GM20000 (cell line): ENCODE measurements at regions not wholly inside any gene's neighbourhood (a gene's known extent, or its start where the extent isn't known, plus 50 kb on each side); places are given as distances from the start of the nearest gene placed in this dataset.

ENCODE experiments used
- DNase-seq: peaks from one replicate; pipeline ENCODE4 v3.0.0; 2012; ENCODE audit warnings: low spot score
- CTCF ChIP-seq: IDR thresholded peaks from 2 replicates; pipeline ENCODE4 v1.5.1; 2012; ENCODE audit warnings: mild to moderate bottlenecking, control low read depth; ENCODE audit errors: extremely low read depth, missing control alignments

GRCh38 chr3:182212479-182213076 is 500.9 kb downstream of the SOX2 start:
- TF ChIP-seq CTCF = no peak
- DNase-seq = no peak

- no peak for DNase-seq
- no peak for TF ChIP-seq CTCF
These were observed 502.7 kb downstream of the SOX2 start for GRCh38 chr3:182214416-182214815.

- DNase-seq = no peak
- no peak for TF ChIP-seq CTCF
These were observed 504.2 kb downstream of the SOX2 start for GRCh38 chr3:182215881-182216280.

GRCh38 chr3:182216311-182216970 is 504.7 kb downstream of the SOX2 start:
- TF ChIP-seq CTCF = no peak
- no peak for DNase-seq

- TF ChIP-seq CTCF = no peak
- DNase-seq = no peak
These were observed 508.3 kb downstream of the SOX2 start for GRCh38 chr3:182220013-182220412.

- no peak for TF ChIP-seq CTCF
- no peak for DNase-seq
These were observed 508.7 kb downstream of the SOX2 start for GRCh38 chr3:182220471-182220870.

GRCh38 chr3:182226995-182227394 is 515.3 kb downstream of the SOX2 start:
- no peak for DNase-seq

More at GRCh38 chr3:182226995-182227394, 515.3 kb downstream of the SOX2 start:
- no peak for TF ChIP-seq CTCF
